ENCODE measurements at regions not wholly inside any gene's neighbourhood (a gene's known extent, or its start where the extent isn't known, plus 50 kb on each side); places are given as distances from the start of the nearest gene placed in this dataset.

- TF ChIP-seq CTCF (IDR thresholded peaks at IDR 0.05) (no peak), YY1 (IDR thresholded peaks at IDR 0.05; ENCODE audit: low read depth) (no peak), MAX (IDR thresholded peaks at IDR 0.05; ENCODE audit: low read depth) (no peak), POLR2AphosphoS5 (IDR thresholded peaks at IDR 0.05; ENCODE audit: low read depth, low read length) (no peak), CHD2 (IDR thresholded peaks at IDR 0.05; ENCODE audit: low read length, partially characterized antibody) (no peak), SMC3 (IDR thresholded peaks at IDR 0.05; ENCODE audit: low read depth, low read length) (no peak)
Measured at GRCh38 chr5:110844251-110844650, 105.4 kb downstream of the SLC25A46 start.

Data from SK-N-SH (cell line).